ENCODE measurements at regions not wholly inside any gene's neighbourhood (a gene's known extent, or its start where the extent isn't known, plus 50 kb on each side); places are given as distances from the start of the nearest gene placed in this dataset.

DNA sequence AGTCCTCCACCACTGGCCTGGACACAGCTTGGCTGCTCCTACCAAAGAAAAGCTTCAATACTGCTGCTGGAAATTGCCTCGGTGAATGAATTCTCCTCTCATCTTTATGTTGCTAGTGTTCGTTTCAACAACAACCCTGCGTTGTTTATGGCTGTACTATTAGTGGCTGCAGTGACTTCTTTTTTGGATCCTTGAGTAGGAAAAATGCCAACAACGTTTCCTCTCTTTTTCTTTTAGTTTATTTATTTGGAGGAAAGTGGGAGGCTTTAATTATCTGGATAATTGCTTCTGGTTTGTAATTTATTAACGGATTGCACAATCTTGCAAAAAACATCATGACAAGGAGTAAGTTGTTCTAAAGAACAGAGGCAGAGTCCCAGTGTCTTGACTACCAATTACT lies 464.1 kb upstream of the TRAM1L1 start:
- no peak overlapping the region for H3K4me3 ChIP-seq (replicated peaks in 1 of 2; ENCODE audit: low read depth in 2 of 2, low read length in 2 of 2)
- TF ChIP-seq, protein P1, sequence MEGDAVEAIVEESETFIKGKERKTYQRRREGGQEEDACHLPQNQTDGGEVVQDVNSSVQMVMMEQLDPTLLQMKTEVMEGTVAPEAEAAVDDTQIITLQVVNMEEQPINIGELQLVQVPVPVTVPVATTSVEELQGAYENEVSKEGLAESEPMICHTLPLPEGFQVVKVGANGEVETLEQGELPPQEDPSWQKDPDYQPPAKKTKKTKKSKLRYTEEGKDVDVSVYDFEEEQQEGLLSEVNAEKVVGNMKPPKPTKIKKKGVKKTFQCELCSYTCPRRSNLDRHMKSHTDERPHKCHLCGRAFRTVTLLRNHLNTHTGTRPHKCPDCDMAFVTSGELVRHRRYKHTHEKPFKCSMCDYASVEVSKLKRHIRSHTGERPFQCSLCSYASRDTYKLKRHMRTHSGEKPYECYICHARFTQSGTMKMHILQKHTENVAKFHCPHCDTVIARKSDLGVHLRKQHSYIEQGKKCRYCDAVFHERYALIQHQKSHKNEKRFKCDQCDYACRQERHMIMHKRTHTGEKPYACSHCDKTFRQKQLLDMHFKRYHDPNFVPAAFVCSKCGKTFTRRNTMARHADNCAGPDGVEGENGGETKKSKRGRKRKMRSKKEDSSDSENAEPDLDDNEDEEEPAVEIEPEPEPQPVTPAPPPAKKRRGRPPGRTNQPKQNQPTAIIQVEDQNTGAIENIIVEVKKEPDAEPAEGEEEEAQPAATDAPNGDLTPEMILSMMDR (IDR thresholded peaks at IDR 0.05; ENCODE audit: low read depth, low read length): no peak
- no peak for DNase-seq (ENCODE audit: low read depth in 2 of 2)

DNA sequence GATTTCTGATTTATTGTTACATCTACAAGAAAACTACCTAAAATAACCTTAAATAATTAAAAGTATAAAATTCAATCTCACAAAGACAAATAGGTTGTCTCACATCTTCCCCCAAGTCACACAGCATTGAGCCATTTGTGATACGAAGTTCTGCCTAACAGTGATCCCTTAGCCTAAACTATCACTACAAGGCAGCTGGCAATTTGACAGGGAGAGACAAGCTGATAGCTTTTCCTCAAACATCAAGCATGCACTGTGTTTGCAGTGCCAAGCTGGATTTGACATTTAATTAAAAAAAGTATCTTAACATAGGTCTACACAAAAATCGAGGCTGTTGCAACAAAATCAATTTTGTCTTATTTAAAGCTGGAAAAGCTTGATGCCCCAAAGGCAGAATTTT lies 464.7 kb upstream of the TRAM1L1 start:
- no peak overlapping the region for H3K4me3 ChIP-seq (replicated peaks in 1 of 2; ENCODE audit: low read depth in 2 of 2, low read length in 2 of 2)
- TF ChIP-seq, protein P1 (IDR thresholded peaks at IDR 0.05; ENCODE audit: low read depth, low read length): no peak
- no peak for DNase-seq (ENCODE audit: low read depth in 2 of 2)

DNA sequence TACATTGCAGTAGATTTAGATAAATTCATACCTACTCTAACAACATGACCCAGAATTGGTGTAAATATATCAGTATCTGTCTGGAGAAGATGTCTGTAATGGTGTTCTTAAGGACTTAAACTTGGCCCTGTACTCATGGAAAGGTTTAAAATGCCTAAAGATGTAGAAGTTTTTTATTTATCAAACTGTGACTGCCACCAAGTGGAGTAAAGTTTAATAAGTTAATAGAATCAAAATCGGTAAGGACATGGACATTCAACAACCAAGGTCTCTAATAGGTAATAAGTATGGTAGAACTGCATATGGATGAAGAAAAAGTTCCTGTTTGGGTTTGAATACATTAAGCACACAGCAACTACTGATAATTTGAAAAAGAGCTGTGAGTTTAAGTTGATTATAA lies 474.0 kb upstream of the NDST3 start:
- DNase-seq (ENCODE audit: low read depth in 2 of 2): peak in 1 of 2 donors; percentile 9
- TF ChIP-seq, protein P1 (IDR thresholded peaks at IDR 0.05; ENCODE audit: low read depth, low read length): no peak
- H3K4me3 ChIP-seq (replicated peaks in 1 of 2; ENCODE audit: low read depth in 2 of 2, low read length in 2 of 2): no peak overlapping the region

DNA sequence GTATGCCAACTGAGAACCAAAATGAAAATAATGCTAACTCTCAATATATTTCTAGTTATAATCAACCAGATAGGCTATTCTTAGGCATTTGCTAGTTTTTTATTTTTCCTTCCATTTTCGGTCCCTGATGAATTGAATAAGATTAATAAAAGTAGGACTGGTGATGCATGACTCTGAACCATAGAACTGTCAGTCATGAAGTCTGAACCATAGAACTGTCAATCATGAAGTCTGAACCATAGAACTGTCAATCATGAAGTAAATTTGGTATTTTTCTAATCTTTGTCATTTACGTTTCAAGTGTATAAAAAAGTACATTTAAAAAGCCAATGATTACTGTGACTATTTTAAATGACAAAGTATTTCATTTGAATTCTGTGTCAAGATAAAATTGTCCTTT lies 460.2 kb upstream of the NDST3 start:
- TF ChIP-seq, protein P1 (IDR thresholded peaks at IDR 0.05; ENCODE audit: low read depth, low read length): no peak
- DNase-seq (ENCODE audit: low read depth in 2 of 2): no peak
- no peak overlapping the region for H3K4me3 ChIP-seq (replicated peaks in 1 of 2; ENCODE audit: low read depth in 2 of 2, low read length in 2 of 2)

DNA sequence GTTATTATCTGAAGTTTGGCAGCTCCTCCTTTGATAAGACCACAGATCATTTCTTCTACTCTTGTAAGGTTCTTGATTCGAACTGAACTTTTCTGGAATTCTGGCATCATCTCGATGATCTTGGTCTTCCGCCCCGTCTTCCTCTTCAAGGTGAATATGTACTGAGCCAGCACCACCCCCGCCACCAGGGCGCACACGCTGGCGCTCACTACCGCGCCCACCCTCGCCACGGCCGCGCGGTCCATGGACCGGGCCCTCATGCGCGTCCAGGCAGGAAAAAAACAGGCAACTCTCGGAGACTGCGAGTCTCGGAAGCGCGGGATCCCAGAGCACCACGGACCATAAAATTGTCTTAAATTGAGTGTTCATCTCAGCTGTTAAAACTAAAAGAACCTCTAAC lies 458.4 kb upstream of the NDST3 start:
- TF ChIP-seq, protein P1 (IDR thresholded peaks at IDR 0.05; ENCODE audit: low read depth, low read length): no peak
- no peak overlapping the region for H3K4me3 ChIP-seq (replicated peaks in 1 of 2; ENCODE audit: low read depth in 2 of 2, low read length in 2 of 2)
- DNase-seq (ENCODE audit: low read depth in 2 of 2): no peak

DNA sequence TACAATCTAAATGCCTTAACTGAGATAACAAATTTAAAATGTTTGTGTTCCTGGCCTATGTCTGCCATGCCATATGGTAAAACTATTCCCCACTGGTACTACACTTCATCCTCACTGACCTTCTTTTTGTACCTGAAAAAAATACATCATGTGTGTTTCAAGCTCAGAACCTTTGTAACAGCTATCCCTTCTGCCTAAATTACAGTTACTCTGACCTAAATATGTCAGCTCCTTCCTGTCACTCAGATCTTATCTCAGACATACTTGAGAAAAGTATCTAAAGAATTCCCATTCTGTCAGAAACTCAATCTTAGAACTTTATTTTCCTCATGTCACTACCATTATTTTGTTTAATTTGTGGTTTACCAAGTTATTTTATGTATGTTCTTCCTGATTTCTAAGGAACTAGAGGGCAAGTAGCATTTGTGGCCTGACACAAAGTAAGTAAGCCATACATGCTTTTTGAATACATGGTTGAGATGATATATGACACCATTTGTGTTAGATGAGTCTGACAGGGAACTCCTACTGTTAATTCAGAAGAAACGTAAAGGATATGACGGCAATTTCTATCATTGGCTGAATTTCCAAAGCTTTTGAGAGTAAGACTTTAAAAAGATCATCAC lies 456.5 kb upstream of the NDST3 start:
- DNase-seq (ENCODE audit: low read depth in 2 of 2): no peak
- no peak overlapping the region for H3K4me3 ChIP-seq (replicated peaks in 1 of 2; ENCODE audit: low read depth in 2 of 2, low read length in 2 of 2)
- TF ChIP-seq, protein P1 (IDR thresholded peaks at IDR 0.05; ENCODE audit: low read depth, low read length): no peak

DNA sequence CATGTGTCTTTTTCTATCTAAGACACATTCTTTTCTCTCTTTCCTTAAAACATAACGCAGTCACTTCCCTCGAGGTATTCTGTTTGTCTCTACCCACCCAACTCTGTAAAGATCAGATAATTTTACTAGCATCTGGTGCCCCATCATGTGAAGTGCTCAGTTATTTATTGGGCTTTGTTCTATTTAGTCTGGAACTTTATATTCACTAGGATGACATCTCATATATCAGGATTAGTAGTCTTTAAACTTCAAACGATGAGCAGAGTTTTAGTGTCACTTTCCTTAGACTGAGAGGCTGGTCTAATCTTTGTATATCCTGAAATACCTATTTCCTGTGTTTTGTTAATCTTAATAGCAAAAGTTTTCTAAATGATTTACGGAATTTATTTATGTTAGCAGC lies 445.5 kb upstream of the NDST3 start:
- DNase-seq (ENCODE audit: low read depth in 2 of 2): no peak
- TF ChIP-seq, protein P1 (IDR thresholded peaks at IDR 0.05; ENCODE audit: low read depth, low read length): no peak
- H3K4me3 ChIP-seq (replicated peaks in 1 of 2; ENCODE audit: low read depth in 2 of 2, low read length in 2 of 2): no peak overlapping the region
